A549 (cell line): ENCODE measurements at regions not wholly inside any gene's neighbourhood (a gene's known extent, or its start where the extent isn't known, plus 50 kb on each side); places are given as distances from the start of the nearest gene placed in this dataset.

ENCODE experiments used
- ATAC-seq, 2 experiments: fragments of 200-7000 bp in 1 of 2; fragments of >200 bp in 1 of 2; cut with Nextera tagmentation in 1 of 2; cut with Tn5 transposase in 1 of 2; 3 replicates each; pipeline versions ENCODE4 v1.8.0 to v1.9.1; 2018 to 2020; ENCODE audit warnings: mild to moderate bottlenecking in 1 of 2, moderate library complexity in 1 of 2
- CTCF ChIA-PET: fragments of 300-600 bp; sonication (Branson Sonifier 250); formaldehyde crosslinking; extraction: SDS; loops from one replicate; lab custom pipeline; 2021; ENCODE audit warnings: antibody characterized with exemption, inconsistent platforms; lab: Yijun Ruan, JAX
- POLR2A ChIA-PET: fragments of 350-600 bp; formaldehyde crosslinking; extraction: SDS; loops from one replicate; lab custom pipeline; 2021; ENCODE audit warnings: antibody characterized with exemption, inconsistent platforms; lab: Yijun Ruan, JAX
- DNase-seq, 2 experiments: peaks; one replicate each; pipeline versions ENCODE4 v3.0.0 to v3.0.0-alpha.2; 2011 to 2016; ENCODE audit warnings: low read depth in 1 of 2, low spot score in 1 of 2
- FAIRE-seq: peaks from 2 replicates; lab custom pipeline; 2011; peaks lifted over from hg19 to GRCh38; lab: Jason Lieb, UNC
- H3K27ac ChIP-seq, 2 experiments: fragments of >200 bp; sonication (Bioruptor Twin); formaldehyde crosslinking; 3 replicates each; pipeline ENCODE4 v1.5.1; 2016 to 2017
- H3K4me1 ChIP-seq: fragments of >200 bp; sonication (Bioruptor Twin); formaldehyde crosslinking; 3 replicates; pipeline ENCODE4 v1.6.1; 2016
- H3K4me2 ChIP-seq: fragments of >200 bp; sonication (Bioruptor Twin); formaldehyde crosslinking; 3 replicates; pipeline ENCODE4 v1.6.1; 2016
- H3K4me3 ChIP-seq: fragments of >200 bp; sonication (Bioruptor Twin); formaldehyde crosslinking; 3 replicates; pipeline ENCODE4 v1.5.1; 2016
- H3K9me3 ChIP-seq: fragments of >200 bp; sonication (Bioruptor Twin); formaldehyde crosslinking; 3 replicates; pipeline ENCODE4 v1.6.1; 2016
- EHF ChIP-seq: fragments of 250-450 bp; sonication (Bioruptor Pico); IDR thresholded peaks from 2 replicates; pipeline ENCODE4 v1.5.0; 2020; ENCODE audit warnings: mild to moderate bottlenecking
- EHMT2 ChIP-seq: fragments of 200-600 bp; sonication (generic); IDR thresholded peaks from 2 replicates; pipeline ENCODE4 v1.6.1; 2016; ENCODE audit warnings: antibody characterized with exemption, low read depth, mild to moderate bottlenecking, moderate library complexity
- ESRRA ChIP-seq: fragments of 150-350 bp; IDR thresholded peaks from 2 replicates; pipeline ENCODE4 v1.6.1; 2014; ENCODE audit warnings: mild to moderate bottlenecking, low read length, borderline replicate concordance
- FOSL2 ChIP-seq, 2 experiments: fragments of 450-650 bp in 1 of 2; fragments of >200 bp in 1 of 2; sonication (Bioruptor Twin) in 1 of 2; formaldehyde crosslinking; IDR thresholded peaks; 2 replicates each; pipeline versions ENCODE4 v1.5.0 to v1.6.1; 2016 to 2020; ENCODE audit warnings: mild to moderate bottlenecking in 1 of 2, moderate library complexity in 1 of 2
- GATA3 ChIP-seq: IDR thresholded peaks from 2 replicates; pipeline ENCODE4 v1.6.1; 2012; ENCODE audit warnings: borderline replicate concordance
- HDAC2 ChIP-seq: fragments of 200-600 bp; sonication (generic); IDR thresholded peaks from 2 replicates; pipeline ENCODE4 v1.6.1; 2016
- HEYL ChIP-seq: fragments of 250-450 bp; sonication (Bioruptor Pico); IDR thresholded peaks from 2 replicates; pipeline ENCODE4 v1.8.0; 2021; ENCODE audit warnings: mild to moderate bottlenecking, moderate library complexity
- JUNB ChIP-seq: fragments of >200 bp; sonication (Bioruptor Twin); formaldehyde crosslinking; IDR thresholded peaks from 2 replicates; pipeline ENCODE4 v1.6.1; 2016
- KDM1A ChIP-seq: fragments of 200-600 bp; sonication (generic); IDR thresholded peaks from 2 replicates; pipeline ENCODE4 v1.6.1; 2016; ENCODE audit warnings: low read depth, mild to moderate bottlenecking
- KDM5A ChIP-seq: fragments of 200-600 bp; sonication (generic); IDR thresholded peaks from 2 replicates; pipeline ENCODE4 v1.6.1; 2016; ENCODE audit warnings: antibody characterized with exemption, mild to moderate bottlenecking
- MAX ChIP-seq: IDR thresholded peaks from 2 replicates; pipeline ENCODE4 v1.6.1; 2012
- MYC ChIP-seq: IDR thresholded peaks from 2 replicates; pipeline ENCODE4 v1.6.1; 2012; ENCODE audit warnings: mild to moderate bottlenecking, inconsistent platforms, low read length, improper control_type of control experiment, borderline replicate concordance
- NFE2L2 ChIP-seq: fragments of 150-350 bp; conservative IDR thresholded peaks from 2 replicates; pipeline ENCODE4 v1.6.1; 2014; ENCODE audit warnings: low read length
- PHF8 ChIP-seq: fragments of 200-600 bp; sonication (generic); IDR thresholded peaks from 2 replicates; pipeline ENCODE4 v1.6.1; 2016; ENCODE audit warnings: low read depth, mild to moderate bottlenecking, antibody characterized with exemption, moderate library complexity, borderline replicate concordance
- POLR2A ChIP-seq: IDR thresholded peaks from 2 replicates; pipeline ENCODE4 v1.6.1; 2012; ENCODE audit warnings: mild to moderate bottlenecking, low read length
- RARB ChIP-seq: fragments of 250-450 bp; sonication (Bioruptor Pico); IDR thresholded peaks from 2 replicates; pipeline ENCODE4 v1.8.0; 2021; ENCODE audit warnings: mild to moderate bottlenecking, moderate library complexity
- RNF2 ChIP-seq: fragments of 200-600 bp; sonication (generic); IDR thresholded peaks from 2 replicates; pipeline ENCODE4 v1.6.1; 2016; ENCODE audit warnings: low read depth, mild to moderate bottlenecking, antibody characterized with exemption, moderate library complexity, borderline replicate concordance
- SMC3 ChIP-seq: fragments of >200 bp; sonication (Bioruptor Twin); formaldehyde crosslinking; IDR thresholded peaks from 3 replicates; pipeline ENCODE4 v1.6.1; 2018; ENCODE audit warnings: inconsistent platforms
- SREBF2 ChIP-seq: fragments of 450-650 bp; IDR thresholded peaks from 2 replicates; pipeline ENCODE4 v1.6.1; 2014; ENCODE audit warnings: mild to moderate bottlenecking, moderate library complexity
- ZC3H11A ChIP-seq: fragments of 450-650 bp; IDR thresholded peaks from 2 replicates; pipeline ENCODE4 v1.6.1; 2014; ENCODE audit warnings: antibody characterized with exemption, mild to moderate bottlenecking
- ZFP36 ChIP-seq: fragments of 450-650 bp; IDR thresholded peaks from 2 replicates; pipeline ENCODE4 v1.6.1; 2014; ENCODE audit warnings: borderline replicate concordance; ENCODE audit not compliant: partially characterized antibody
- ZSCAN20 ChIP-seq: fragments of 250-450 bp; sonication (Bioruptor Pico); IDR thresholded peaks from 2 replicates; pipeline ENCODE4 v1.8.0; 2022; ENCODE audit warnings: mild to moderate bottlenecking, moderate library complexity
- WGBS: methylation state at CpG from one replicate; pipeline ENCODE4 v1.1.6; 2017; ENCODE audit errors: missing lambda C conversion rate; 5-methylcytosine and 5-hydroxymethylcytosine counted together
- TF ChIP-seq, protein P1 (sequence below): fragments of >200 bp; sonication (Bioruptor Twin); formaldehyde crosslinking; IDR thresholded peaks from 3 replicates; pipeline ENCODE4 v1.5.1; 2016

GRCh38 chr2:128969374-128969773 lies 650.7 kb upstream of the HS6ST1 start:
- no peak overlapping the region for H3K27ac ChIP-seq
- ChIA-PET POLR2A (no interaction called here), CTCF (no interaction called here)
- no peaks in the 10 kb centered on the region for H3K9me3 ChIP-seq
- no peak overlapping the region for H3K4me3 ChIP-seq
- DNase-seq, result no peak
- no peak overlapping the region for H3K4me2 ChIP-seq
- TF ChIP-seq EHMT2 (no peak), HDAC2 (no peak), ZC3H11A (no peak), ZFP36 (no peak), ESRRA (no peak), HEYL (CRISPR knock-in tag) (no peak), POLR2A (no peak)
- TF ChIP-seq, all 56 proteins: peak for 0
- FAIRE-seq, result no peak
- ATAC-seq, result no peak
- no peaks in the 10 kb centered on the region for H3K4me1 ChIP-seq

- Histone ChIP-seq H3K9me3 (no peaks in the 10 kb centered on the region), H3K4me3 (no peak overlapping the region), H3K4me1 (no peaks in the 10 kb centered on the region), H3K27ac (no peak overlapping the region), H3K4me2 (no peak overlapping the region)
- no peak for FAIRE-seq
- ATAC-seq, result no peak
- TF ChIP-seq FOSL2 (IDR thresholded peaks at IDR 0.05), result no peak
- TF ChIP-seq FOSL2 (CRISPR knock-in tag; IDR thresholded peaks at IDR 0.05), result no peak
- TF ChIP-seq JUNB, result no peak
- TF ChIP-seq KDM1A, result no peak
- 5% methylated on average over 10 of the region's 10 CpGs for WGBS
- CTCF ChIA-PET, result no interaction called here
- no peak for DNase-seq
- POLR2A ChIA-PET, result no interaction called here
Measured at GRCh38 chr2:128970332-128971116, 651.9 kb upstream of the HS6ST1 start.

GRCh38 chr2:128973566-128973965 lies 654.9 kb upstream of the HS6ST1 start:
- Histone ChIP-seq H3K9me3 (no peaks in the 10 kb centered on the region), H3K4me3 (no peak overlapping the region), H3K4me1 (no peaks in the 10 kb centered on the region), H3K27ac (no peak overlapping the region), H3K4me2 (no peak overlapping the region)
- ATAC-seq, result no peak
- DNase-seq, result no peak
- ChIA-PET CTCF (no interaction called here), POLR2A (no interaction called here)
- 6% methylated on average over 4 of the region's 4 CpGs for WGBS
- TF ChIP-seq JUNB (no peak), MYC (no peak), RNF2 (no peak), SREBF2 (no peak), ZSCAN20 (CRISPR knock-in tag) (no peak), EHF (CRISPR knock-in tag) (no peak), GATA3 (no peak), RARB (CRISPR knock-in tag) (no peak), PHF8 (no peak), KDM5A (no peak)
- no peak for FAIRE-seq

DNA sequence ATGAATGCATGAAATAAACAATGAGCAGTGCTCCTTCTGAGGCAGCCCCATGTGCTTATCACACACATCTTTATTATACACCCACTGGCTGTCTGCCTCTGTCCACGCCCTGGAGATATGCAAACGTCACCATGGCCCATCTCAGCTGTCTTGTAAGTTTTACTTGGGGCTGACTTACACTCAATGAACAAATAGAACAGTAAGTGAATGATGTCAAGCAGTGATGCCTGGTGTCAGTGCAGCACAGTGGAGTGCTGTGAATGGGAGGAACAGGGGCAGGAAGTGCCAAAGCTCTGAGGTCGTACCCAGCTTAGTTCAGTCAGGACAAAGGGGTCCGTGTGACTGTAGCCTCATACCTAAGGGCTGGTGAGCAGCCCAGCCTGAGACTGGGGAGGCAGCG lies 659.5 kb upstream of the HS6ST1 start:
- no peak for TF ChIP-seq SMC3
- TF ChIP-seq NFE2L2, result no peak
- TF ChIP-seq POLR2A, result no peak
- TF ChIP-seq MAX, result no peak
- TF ChIP-seq EHF (CRISPR knock-in tag), result no peak
- TF ChIP-seq, protein P1, sequence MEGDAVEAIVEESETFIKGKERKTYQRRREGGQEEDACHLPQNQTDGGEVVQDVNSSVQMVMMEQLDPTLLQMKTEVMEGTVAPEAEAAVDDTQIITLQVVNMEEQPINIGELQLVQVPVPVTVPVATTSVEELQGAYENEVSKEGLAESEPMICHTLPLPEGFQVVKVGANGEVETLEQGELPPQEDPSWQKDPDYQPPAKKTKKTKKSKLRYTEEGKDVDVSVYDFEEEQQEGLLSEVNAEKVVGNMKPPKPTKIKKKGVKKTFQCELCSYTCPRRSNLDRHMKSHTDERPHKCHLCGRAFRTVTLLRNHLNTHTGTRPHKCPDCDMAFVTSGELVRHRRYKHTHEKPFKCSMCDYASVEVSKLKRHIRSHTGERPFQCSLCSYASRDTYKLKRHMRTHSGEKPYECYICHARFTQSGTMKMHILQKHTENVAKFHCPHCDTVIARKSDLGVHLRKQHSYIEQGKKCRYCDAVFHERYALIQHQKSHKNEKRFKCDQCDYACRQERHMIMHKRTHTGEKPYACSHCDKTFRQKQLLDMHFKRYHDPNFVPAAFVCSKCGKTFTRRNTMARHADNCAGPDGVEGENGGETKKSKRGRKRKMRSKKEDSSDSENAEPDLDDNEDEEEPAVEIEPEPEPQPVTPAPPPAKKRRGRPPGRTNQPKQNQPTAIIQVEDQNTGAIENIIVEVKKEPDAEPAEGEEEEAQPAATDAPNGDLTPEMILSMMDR, result no peak
- no peak for TF ChIP-seq ZC3H11A
- Histone ChIP-seq H3K4me1 (no peaks in the 10 kb centered on the region), H3K4me3 (no peak overlapping the region), H3K27ac (no peak overlapping the region), H3K9me3 (no peaks in the 10 kb centered on the region), H3K4me2 (no peak overlapping the region)
- ChIA-PET CTCF (no interaction called here), POLR2A (no interaction called here)
- DNase-seq (no peak), FAIRE-seq (no peak), ATAC-seq (no peak)
- WGBS, result 0% methylated on average over 5 of the region's 5 CpGs
